ENCODE measurements at regions not wholly inside any gene's neighbourhood (a gene's known extent, or its start where the extent isn't known, plus 50 kb on each side); places are given as distances from the start of the nearest gene placed in this dataset.
"Not testable (repeated sequence)": the region's sequence is repeated elsewhere in the genome, so short reads cannot be mapped to it uniquely, and the experiment has no call there.

GRCh38 chr5:163162645-163163044 is 274.8 kb upstream of the CCNG1 start:
- DNase-seq (ENCODE audit: low read depth), result no peak

DNA sequence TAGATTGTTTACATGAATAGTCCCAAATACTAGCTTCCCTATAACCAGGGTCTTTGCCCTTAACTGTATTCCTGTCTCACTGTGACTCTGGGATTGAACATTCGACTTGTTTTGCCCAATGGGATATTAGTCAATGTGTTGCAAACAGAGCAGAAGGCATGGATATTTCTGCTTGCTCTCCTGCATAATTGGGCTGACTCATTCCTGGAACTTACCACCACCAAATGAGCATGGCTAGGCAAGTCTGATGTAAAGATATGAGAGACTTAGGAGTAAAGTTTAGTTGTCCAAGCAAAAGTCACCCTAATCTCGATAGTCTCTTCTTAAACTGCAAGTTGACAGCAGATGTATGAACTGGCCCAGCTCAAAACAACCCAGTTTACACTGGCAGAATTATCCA is 273.5 kb upstream of the CCNG1 start:
- DNase-seq (ENCODE audit: low read depth), result no peak

DNA sequence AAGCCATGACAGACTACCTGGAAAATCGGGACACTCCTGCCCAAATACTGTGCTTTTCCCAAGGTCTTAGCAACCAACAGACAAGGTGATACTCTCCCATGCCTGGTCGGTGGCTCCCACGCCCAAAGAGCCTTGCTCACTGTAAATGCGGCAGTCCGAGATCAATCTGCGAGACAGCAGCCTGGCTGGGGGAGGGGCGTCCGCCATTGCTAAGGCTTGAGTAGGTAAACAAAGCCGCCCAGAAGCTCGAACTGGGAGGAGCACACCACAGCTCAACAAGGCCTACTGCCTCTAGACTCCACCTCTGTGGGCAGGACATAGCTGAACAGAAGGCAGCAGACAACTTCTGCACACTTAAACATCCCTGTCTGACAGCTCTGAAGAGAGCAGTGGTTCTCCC is 272.1 kb upstream of the CCNG1 start:
- DNase-seq (ENCODE audit: low read depth), result no peak

- not testable (repeated sequence) for DNase-seq (ENCODE audit: low read depth)
These were observed 267.2 kb upstream of the CCNG1 start for GRCh38 chr5:163170161-163170560.

DNA sequence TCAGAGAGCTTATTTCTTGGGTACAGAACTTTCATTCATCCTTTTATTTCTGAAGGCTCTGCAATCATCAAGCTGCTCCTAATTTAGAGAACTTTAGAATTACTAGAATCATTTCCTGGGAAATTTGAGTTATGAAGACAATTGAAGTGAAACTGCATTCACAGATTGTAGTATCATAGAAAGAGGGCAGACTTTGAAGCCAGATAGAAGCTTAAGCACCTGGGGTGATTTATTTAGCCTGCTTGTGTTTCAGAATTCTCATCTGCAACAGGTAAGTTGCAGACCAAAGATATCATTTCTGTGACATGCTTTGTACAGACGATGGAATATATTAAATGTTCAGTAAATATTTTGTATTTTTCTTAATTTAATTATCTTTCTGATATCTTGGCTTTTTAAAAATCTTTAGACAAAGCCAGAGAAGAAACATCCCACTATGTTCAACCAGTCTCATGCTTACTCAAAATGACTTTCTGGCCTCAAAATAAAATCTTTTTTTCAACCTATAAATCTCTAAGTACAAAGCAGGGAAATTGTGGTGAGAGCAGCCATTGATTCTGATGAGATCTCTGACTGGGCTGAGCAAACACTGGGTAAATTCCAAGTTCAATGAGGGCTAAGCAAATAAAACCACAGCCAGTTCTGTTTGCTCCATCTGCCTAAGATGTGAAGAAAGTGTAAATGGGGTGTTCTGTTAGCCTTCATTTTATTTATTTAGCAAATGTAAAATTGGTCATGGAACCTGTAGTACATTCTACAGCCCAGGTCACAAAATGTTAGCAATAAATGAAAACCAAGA is 264.7 kb upstream of the CCNG1 start:
- DNase-seq (ENCODE audit: low read depth), result no peak

- no peak for DNase-seq (ENCODE audit: low read depth)
These were observed 259.4 kb upstream of the CCNG1 start for GRCh38 chr5:163177971-163178370.

DNA sequence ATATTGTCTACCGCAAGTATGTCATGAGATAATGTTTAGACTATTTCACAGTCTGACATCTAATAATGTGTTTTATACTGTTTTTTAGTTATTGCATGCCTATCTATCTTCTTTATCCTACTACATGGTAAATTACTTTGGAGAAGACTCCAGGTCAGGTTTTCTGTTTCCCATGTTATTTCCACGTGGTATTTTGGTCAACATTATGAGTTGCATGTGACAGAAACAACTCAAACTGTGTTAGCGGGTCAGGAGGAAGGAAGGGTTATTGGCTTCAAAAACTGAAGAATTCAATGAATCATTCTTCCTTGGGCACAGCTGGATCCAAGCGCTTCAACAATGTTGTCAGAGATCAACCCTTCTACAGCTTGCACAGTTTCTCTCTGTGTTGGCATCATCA is 252.1 kb upstream of the CCNG1 start:
- no peak for DNase-seq (ENCODE audit: low read depth)

- no peak for DNase-seq (ENCODE audit: low read depth)
These were observed 248.3 kb upstream of the CCNG1 start for GRCh38 chr5:163189023-163189553.

DNA sequence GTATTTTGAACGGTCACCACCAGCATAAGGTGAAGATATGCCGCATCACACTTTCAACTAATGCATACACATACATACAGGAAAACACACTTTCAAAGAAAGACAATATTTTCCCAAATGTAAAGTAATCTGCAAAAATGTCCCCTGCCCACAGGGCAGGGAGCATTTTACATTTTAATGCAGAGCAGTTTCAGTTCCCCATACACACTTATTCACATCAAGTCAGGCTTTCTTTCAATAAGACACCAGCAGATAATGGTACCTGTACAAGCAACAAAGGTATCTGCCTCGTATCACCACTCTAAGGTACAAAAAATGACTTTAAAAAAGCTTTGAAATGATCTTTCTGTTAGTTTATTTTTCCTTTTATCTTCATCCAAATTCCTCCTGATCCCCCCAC is 247.1 kb upstream of the CCNG1 start:
- DNase-seq (ENCODE audit: low read depth), result no peak

GRCh38 chr5:163190784-163191183 is 246.6 kb upstream of the CCNG1 start:
- no peak for DNase-seq (ENCODE audit: low read depth)

GRCh38 chr5:163193886-163194285 is 243.5 kb upstream of the CCNG1 start:
- DNase-seq (ENCODE audit: low read depth), result no peak

DNA sequence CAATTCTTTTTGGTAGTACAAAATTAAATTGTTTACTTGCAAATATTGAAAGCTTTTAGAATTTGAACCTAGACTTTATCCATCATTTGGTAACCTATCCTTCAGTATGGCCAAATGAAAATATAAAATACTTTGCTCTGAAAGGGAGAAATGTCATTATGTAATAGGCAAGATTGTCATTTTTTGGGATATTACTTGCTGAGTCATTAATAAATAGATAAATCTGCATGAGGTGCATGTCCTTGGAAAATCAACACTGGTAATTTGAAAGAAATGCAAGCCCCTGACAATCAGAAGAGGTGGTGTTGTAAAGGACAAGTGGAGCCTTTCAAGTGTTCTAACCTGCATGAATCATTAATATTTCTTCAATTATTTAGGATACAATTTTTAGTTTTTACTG is 231.8 kb upstream of the CCNG1 start:
- no peak for DNase-seq (ENCODE audit: low read depth)

DNA sequence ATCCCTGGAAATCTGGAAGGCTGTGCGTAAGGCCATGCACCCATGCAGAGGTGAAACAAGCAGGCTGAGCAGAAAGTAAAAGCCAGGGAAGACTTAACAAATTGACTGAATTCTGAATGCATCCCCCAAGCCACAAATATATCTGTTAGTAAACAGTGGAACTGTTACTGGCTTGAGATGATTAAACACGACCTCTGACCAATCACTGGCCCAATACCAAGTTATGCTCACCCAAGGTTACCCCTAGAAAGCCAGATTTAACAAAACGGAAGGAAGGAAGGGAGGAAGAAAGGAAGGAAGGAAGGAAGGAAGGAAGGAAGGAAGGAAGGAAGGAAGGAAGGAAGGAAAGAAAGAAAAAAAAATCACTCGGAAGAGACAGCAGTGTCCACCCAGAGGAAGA is 215.8 kb upstream of the CCNG1 start:
- no peak for DNase-seq (ENCODE audit: low read depth)

DNA sequence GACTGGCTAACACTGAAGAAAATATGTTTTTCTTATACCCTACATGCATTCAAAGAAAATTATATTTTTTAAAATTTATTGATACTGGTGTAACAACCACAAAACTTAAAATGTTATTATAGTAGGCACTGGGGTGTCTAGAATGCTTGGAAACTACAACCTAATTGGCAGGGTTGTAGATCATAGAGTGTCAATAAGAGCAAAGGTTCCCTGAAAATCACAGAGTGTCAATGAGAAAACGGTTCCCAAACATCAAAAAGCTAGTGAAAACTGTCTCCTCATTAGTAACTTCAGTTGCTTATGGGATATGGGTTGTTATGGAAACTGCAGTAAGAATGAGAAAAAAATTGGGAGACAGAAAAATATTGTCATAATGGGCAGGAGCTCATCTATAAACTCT is 214.4 kb upstream of the CCNG1 start:
- no peak for DNase-seq (ENCODE audit: low read depth)

GRCh38 chr5:163244445-163244987 is 192.9 kb upstream of the CCNG1 start:
- no peak for DNase-seq (ENCODE audit: low read depth)

GRCh38 chr5:163245584-163245983 is 191.8 kb upstream of the CCNG1 start:
- DNase-seq (ENCODE audit: low read depth), result no peak

DNA sequence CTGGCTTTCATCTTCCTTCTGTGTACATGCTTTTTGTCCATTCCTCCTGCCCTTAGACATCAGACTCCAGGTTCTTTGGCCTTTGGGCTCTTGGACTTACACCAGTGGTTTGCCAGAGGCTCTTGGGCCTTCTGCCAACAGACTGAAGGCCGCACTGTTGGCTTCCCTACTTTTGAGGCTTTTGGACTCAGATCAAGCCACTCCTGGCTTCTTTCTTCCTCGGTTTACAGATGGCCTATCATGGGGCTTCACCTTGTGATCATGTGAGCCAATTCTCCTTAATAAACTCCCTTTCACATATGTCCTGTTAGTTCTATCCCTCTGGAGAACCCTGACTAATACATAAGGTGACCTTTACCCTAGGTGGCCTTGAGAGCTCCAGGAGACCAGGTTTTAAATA is 189.1 kb upstream of the CCNG1 start:
- peak; percentile 30 for DNase-seq (ENCODE audit: low read depth)

- peak; percentile 29 for DNase-seq (ENCODE audit: low read depth)
These were observed 188.5 kb upstream of the CCNG1 start for GRCh38 chr5:163248871-163249270.

DNA sequence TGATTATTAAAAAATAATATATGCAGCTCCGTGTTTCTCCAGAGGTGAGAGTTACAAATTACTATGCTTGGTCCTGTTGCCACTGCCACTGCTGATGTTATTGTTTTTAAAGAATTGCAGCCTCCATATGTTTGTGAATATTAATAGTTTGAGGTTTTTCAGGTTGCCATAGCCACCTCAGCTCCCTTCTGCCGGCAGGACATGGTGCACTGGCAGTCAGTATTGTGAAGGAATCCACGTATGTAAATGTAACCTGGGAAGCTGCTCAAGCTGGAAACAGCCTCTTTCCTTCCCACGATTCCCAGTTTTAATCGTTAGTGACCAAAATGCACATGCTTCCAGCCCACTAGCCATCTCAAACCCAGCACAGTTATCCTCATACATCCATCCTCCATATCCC is 184.4 kb upstream of the CCNG1 start:
- no peak for DNase-seq (ENCODE audit: low read depth)

- DNase-seq (ENCODE audit: low read depth), result no peak
These were observed 177.9 kb upstream of the CCNG1 start for GRCh38 chr5:163259495-163259894.

DNA sequence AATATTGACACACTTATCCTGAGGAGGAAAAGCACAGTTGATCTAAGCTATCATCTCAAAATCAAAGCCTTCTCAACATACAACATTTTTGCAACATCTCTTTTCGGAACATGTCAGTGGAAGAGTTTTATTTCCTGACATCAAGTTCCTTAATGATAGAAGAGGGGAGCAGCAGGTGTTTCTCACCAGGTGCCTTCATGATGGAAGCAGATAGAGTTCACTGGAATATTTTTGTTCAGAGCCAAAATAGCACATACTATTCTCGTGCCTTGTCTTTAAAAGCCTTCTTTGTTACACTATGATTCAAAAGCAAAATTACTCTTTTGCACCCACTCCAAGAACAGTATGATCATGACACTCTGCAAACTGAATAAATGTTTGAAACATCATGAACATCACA is 176.9 kb upstream of the CCNG1 start:
- DNase-seq (ENCODE audit: low read depth), result no peak

- DNase-seq (ENCODE audit: low read depth), result no peak
These were observed 176.4 kb upstream of the CCNG1 start for GRCh38 chr5:163260961-163261360.

- DNase-seq (ENCODE audit: low read depth), result peak; percentile 4
These were observed 175.6 kb upstream of the CCNG1 start for GRCh38 chr5:163261647-163262269.
